ENCODE measurements at regions not wholly inside any gene's neighbourhood (a gene's known extent, or its start where the extent isn't known, plus 50 kb on each side); places are given as distances from the start of the nearest gene placed in this dataset.

DNA sequence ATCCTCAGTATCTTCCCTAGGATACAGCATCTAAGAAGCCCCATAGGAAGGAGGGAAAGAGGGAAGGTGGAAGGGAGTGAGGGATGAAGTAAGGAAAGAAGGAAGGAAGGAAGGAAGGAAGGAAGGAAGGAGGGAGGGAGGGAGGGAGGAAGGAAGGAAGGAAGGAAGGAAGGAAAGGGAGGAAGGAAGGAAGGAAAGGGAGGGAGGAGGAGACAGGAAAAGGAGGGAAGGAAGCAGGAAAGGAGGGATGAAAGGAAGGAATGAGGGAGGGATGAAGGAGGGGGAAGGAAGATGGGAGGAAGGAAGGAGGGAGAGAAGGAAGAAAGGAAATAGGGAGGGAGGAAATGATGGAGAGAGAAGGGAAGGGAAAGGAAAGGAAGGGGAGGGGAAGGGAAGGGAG, 455.6 kb upstream of the ZMIZ1 start:
- Histone ChIP-seq H3K27me3 (replicated peaks) (no peaks in the 10 kb centered on the region), H3K27ac (no peak overlapping the region), H3K36me3 (replicated peaks) (no peaks in the 10 kb centered on the region), H3K4me3 (ENCODE audit: low read depth, low read length) (no peak overlapping the region)
- TF ChIP-seq, protein P1, sequence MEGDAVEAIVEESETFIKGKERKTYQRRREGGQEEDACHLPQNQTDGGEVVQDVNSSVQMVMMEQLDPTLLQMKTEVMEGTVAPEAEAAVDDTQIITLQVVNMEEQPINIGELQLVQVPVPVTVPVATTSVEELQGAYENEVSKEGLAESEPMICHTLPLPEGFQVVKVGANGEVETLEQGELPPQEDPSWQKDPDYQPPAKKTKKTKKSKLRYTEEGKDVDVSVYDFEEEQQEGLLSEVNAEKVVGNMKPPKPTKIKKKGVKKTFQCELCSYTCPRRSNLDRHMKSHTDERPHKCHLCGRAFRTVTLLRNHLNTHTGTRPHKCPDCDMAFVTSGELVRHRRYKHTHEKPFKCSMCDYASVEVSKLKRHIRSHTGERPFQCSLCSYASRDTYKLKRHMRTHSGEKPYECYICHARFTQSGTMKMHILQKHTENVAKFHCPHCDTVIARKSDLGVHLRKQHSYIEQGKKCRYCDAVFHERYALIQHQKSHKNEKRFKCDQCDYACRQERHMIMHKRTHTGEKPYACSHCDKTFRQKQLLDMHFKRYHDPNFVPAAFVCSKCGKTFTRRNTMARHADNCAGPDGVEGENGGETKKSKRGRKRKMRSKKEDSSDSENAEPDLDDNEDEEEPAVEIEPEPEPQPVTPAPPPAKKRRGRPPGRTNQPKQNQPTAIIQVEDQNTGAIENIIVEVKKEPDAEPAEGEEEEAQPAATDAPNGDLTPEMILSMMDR (IDR thresholded peaks at IDR 0.05; ENCODE audit: low read depth, low read length, missing control alignments), result no peak
- in situ Hi-C loops (cut with HindIII; ENCODE audit: low pct_ligation_motif_present, low sequenced_read_pairs), result no loop called here
- DNase-seq, result no peak

- no peaks in the 10 kb centered on the region for H3K36me3 ChIP-seq (replicated peaks)
- no peak overlapping the region for H3K4me3 ChIP-seq (ENCODE audit: low read depth, low read length)
- H3K27me3 ChIP-seq (replicated peaks), result no peaks in the 10 kb centered on the region
- no peak for DNase-seq
- TF ChIP-seq, protein P1 (IDR thresholded peaks at IDR 0.05; ENCODE audit: low read depth, low read length, missing control alignments), result no peak
- in situ Hi-C loops (cut with HindIII; ENCODE audit: low pct_ligation_motif_present, low sequenced_read_pairs), result no loop called here
- no peak overlapping the region for H3K27ac ChIP-seq
Observed at GRCh38 chr10:78614267-78614666, 454.5 kb upstream of the ZMIZ1 start.

GRCh38 chr10:78614744-78615143, 454.0 kb upstream of the ZMIZ1 start:
- no peak for DNase-seq
- TF ChIP-seq, protein P1 (IDR thresholded peaks at IDR 0.05; ENCODE audit: low read depth, low read length, missing control alignments), result no peak
- H3K27me3 ChIP-seq (replicated peaks), result no peaks in the 10 kb centered on the region
- no peak overlapping the region for H3K27ac ChIP-seq
- H3K4me3 ChIP-seq (ENCODE audit: low read depth, low read length), result no peak overlapping the region
- in situ Hi-C loops (cut with HindIII; ENCODE audit: low pct_ligation_motif_present, low sequenced_read_pairs), result no loop called here
- no peaks in the 10 kb centered on the region for H3K36me3 ChIP-seq (replicated peaks)

DNA sequence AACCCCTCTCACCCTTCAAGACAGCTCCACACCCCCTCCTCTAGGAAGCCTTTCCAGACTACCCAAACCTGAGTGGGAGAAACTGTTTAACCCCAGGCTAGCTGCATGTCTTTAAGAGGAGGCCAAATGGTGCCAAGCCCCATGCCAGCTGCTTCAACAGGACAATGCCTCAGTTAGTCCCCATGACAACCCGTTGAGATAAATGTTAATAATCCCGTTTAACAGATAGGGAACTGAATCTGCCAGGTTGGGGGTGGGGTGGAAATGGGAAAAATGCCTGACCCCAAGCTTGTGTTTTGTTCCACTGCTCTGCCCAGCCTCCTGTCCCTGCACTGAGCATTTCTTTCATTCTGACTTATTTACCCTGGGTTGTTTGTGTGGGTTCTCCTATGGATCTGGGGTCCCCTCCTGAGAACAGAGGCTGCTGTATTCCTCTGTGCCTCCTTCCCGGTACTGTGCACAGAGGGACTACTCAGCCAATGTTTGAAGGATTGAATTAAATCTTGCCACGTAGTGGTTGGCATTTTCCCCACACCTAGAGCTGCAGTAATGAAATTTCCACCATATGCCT, 452.6 kb upstream of the ZMIZ1 start:
- DNase-seq, result no peak
- H3K27me3 ChIP-seq (replicated peaks), result peaks cover 2% of the 10 kb centered on the region
- H3K4me3 ChIP-seq (ENCODE audit: low read depth, low read length), result no peak overlapping the region
- TF ChIP-seq, protein P1 (IDR thresholded peaks at IDR 0.05; ENCODE audit: low read depth, low read length, missing control alignments), result no peak
- no peaks in the 10 kb centered on the region for H3K36me3 ChIP-seq (replicated peaks)
- no peak overlapping the region for H3K27ac ChIP-seq
- in situ Hi-C loops (cut with HindIII; ENCODE audit: low pct_ligation_motif_present, low sequenced_read_pairs), result no loop called here

DNA sequence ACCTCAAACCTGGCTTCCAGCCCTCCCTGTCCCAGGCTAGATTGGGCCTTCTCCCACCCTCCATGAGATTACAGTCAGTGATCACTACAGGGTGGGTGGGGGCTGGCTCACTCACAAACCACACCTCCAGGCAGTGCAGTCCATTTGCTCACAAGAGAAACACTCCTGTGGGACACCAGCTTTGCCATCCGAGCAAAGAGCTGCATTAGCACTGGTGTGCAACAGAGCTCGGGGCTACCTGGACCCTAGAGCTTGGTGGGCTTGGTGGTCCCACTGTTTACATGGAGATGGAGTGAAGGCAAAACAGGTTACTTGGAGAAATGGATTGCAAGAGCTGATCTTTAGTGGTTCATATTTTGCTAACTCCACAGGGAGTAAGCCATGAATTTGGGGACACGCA, 451.7 kb upstream of the ZMIZ1 start:
- DNase-seq, result no peak
- no peak overlapping the region for H3K4me3 ChIP-seq (ENCODE audit: low read depth, low read length)
- TF ChIP-seq, protein P1 (IDR thresholded peaks at IDR 0.05; ENCODE audit: low read depth, low read length, missing control alignments), result no peak
- H3K27ac ChIP-seq, result no peak overlapping the region
- peaks cover 7% of the 10 kb centered on the region for H3K27me3 ChIP-seq (replicated peaks)
- in situ Hi-C loops (cut with HindIII; ENCODE audit: low pct_ligation_motif_present, low sequenced_read_pairs), result no loop called here
- no peaks in the 10 kb centered on the region for H3K36me3 ChIP-seq (replicated peaks)

DNA sequence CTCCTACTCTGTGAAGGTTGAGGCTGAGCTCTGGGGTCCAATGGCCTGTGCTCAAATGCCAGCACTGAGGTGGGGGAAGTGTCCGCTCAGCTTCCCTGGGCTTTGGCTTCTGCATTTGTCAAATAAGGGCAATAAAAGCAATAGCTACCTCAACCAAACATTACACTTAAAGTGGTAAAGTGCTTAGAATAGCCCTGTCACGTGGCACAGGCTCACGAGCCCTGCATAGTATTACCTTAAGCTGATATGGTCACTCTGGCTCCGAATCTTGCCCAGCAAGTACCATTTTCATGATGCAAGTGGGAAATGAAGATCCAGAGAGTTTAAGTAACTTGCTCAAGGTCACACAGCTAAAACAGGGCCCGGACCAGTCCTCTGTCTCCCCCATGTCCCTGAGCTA, 451.1 kb upstream of the ZMIZ1 start:
- no peak overlapping the region for H3K27ac ChIP-seq
- H3K27me3 ChIP-seq (replicated peaks), result peaks cover 8% of the 10 kb centered on the region
- H3K36me3 ChIP-seq (replicated peaks), result no peaks in the 10 kb centered on the region
- in situ Hi-C loops (cut with HindIII; ENCODE audit: low pct_ligation_motif_present, low sequenced_read_pairs), result no loop called here
- DNase-seq, result no peak
- TF ChIP-seq, protein P1 (IDR thresholded peaks at IDR 0.05; ENCODE audit: low read depth, low read length, missing control alignments), result no peak
- no peak overlapping the region for H3K4me3 ChIP-seq (ENCODE audit: low read depth, low read length)

All from brain microvascular endothelial cell (primary cell).